Cardiac fibroblast (primary cell): ENCODE measurements at regions not wholly inside any gene's neighbourhood (a gene's known extent, or its start where the extent isn't known, plus 50 kb on each side); places are given as distances from the start of the nearest gene placed in this dataset.

Experiments
- DNase-seq, 2 donors: peaks; one replicate each; pipeline versions ENCODE4 v3.0.0 to v3.0.0-alpha.2; 2010; ENCODE audit warnings: low read depth in 2 of 2
- H3K4me3 ChIP-seq, 2 donors: replicated peaks in 1 of 2; 1 replicate in 1 of 2; 2 replicates in 1 of 2; pipeline ENCODE4 v1.5.1; 2011; ENCODE audit warnings: low read depth in 2 of 2, low read length in 2 of 2, mild to moderate bottlenecking in 2 of 2, moderate library complexity in 1 of 2
- CTCF ChIP-seq: IDR thresholded peaks from one replicate; pipeline ENCODE4 v1.5.1; 2011; ENCODE audit warnings: low read depth, mild to moderate bottlenecking, low read length, inconsistent platforms

DNA sequence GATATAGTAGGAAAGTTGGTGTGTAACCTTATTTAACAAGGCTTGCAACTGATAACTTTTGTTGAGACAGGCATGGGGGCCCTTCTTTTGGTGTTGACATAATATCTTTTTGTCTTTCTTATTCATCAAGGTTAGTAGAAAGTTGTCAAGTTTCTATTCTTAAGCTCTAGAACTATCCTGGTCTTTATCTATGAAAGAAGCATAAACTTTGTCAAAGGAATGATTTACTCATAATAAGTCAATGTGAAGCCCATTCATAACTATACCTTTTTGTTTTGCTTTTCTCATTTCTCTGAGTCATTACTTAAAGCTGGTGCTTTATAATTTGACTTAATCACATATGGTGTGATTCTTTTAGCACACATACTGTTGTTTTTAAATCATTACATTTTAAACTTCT, 312.4 kb downstream of the UTRN start:
- TF ChIP-seq CTCF, result no peak
- no peak overlapping the region for H3K4me3 ChIP-seq
- DNase-seq, result no peak

DNA sequence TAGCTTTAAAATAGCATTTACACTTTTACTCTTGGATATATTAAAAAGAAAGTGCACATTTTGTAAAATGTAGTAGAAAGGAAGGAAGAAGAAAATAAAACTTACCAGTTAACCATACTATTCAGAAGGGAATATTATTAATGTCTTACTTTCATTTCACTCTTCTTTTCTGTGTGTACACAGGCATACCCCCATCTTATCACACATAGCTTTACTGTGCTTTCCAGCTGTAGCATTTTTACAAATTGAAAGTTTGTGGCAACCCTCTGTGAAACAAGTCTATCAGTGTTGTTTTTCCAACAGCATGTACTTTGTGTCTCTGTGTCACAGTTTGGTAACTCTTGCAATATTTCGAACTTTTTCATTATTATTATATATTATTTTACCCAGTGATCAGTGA, 314.5 kb downstream of the UTRN start:
- no peak overlapping the region for H3K4me3 ChIP-seq
- no peak for DNase-seq
- no peak for TF ChIP-seq CTCF

DNA sequence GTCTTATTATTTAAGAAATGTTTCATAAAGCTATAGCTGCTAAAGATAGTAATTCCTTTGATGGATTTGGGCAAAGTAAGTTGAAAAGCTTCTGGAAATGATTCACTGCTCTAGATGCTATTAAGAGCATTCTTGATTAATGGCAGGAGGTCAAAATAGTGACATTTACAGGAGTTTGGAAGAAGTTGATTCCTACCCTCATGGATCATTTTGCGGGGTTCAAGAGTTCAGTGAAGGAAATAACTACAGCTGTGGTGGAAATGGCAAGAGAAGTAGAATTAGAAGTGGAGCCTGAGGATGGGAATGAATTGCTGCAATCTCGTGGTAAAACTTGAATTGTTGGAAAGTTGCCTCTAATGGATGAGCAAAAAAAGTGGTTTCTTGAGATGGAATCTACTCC, 316.1 kb downstream of the UTRN start:
- TF ChIP-seq CTCF, result no peak
- no peak for DNase-seq
- no peak overlapping the region for H3K4me3 ChIP-seq

DNA sequence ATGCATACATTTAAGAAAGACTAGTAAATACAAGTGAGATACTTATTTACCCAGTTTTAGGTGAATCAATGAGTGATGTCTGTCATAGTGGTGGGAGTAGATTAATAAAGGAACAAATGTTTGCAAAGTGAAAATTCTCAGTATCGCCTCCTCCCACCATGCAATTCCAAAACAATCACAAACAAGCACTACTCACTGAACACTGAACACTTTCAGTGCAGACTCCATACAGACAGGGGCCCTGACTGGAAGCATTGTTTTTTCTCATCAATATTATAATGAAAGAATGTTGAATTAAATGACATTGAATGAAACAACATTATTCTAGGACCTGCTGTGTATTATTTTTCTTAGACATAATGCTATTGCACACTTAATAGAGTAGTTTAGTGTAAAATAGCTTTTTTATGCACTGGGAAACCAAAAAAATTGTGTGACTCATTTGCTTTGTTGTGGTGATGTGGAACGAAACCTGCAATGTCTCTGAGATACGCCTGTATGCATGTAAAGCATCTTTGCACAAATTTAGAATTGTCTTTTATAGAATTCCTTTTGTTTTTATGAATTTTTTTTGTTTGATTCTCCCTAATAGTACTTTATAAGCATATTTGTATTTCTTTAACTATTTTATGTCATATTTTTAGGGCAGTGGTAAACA, 317.5 kb downstream of the UTRN start:
- TF ChIP-seq CTCF, result no peak
- no peak for DNase-seq
- H3K4me3 ChIP-seq, result no peak overlapping the region

- DNase-seq, result no peak
- TF ChIP-seq CTCF, result no peak
- H3K4me3 ChIP-seq, result no peak overlapping the region
Observed at GRCh38 chr6:144606083-144606482, 320.9 kb downstream of the UTRN start.

DNA sequence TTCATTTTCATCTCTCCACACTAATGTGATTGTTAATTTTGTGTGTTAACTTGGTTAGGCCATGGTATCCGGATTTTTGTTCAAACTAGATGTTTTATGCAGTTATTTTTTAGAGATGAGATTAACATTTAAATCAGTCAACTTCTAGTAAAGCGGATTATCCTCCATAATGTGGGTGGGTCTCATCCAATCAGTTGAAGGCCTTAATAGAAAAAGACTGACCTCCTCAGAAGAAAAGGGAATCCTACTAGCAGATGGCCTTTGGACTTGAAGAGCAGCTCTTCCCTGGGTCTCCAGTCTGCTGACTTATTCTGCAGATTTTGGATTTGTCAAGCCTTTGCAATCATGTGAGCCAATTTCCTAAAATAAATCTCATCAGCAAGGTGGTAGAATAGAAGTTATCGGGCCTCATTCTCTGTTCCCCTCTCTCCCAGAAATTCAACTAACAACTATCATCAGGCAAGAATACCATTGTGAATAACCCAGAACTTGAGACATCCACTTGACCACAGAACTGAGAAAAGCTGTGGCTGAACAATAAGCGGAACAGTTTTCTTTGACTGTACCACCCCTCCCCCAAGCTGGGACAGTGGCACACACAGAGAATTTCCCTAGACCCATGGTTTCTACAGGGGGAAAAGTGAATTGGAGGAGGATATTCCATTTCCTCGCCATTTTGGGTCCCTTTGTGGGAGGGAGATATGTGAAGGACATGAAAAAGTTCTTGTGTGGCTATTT, 323.0 kb downstream of the UTRN start:
- no peak for DNase-seq
- no peak overlapping the region for H3K4me3 ChIP-seq
- no peak for TF ChIP-seq CTCF
